ENCODE measurements at regions not wholly inside any gene's neighbourhood (a gene's known extent, or its start where the extent isn't known, plus 50 kb on each side); places are given as distances from the start of the nearest gene placed in this dataset.

DNA sequence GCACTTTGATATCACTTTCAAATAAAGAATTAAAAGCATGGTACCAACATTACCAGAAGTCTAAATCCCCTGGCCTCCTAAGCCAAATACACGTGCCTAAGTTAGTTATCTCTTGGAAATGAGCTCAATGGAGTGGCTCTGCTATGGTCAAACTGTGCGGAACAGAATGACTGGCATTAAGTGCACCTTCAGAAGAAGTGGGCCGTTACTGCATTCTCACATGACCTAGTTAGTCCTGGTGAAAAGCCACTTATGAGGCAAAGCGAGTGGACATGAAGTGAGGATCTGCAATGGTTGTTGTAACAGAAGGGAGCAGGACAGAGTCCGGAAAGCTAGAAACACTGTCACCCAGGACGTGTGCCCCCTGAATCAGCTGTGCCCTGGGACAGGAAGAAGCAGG is 633.1 kb downstream of the IRX1 start:
- TF ChIP-seq, protein P1, sequence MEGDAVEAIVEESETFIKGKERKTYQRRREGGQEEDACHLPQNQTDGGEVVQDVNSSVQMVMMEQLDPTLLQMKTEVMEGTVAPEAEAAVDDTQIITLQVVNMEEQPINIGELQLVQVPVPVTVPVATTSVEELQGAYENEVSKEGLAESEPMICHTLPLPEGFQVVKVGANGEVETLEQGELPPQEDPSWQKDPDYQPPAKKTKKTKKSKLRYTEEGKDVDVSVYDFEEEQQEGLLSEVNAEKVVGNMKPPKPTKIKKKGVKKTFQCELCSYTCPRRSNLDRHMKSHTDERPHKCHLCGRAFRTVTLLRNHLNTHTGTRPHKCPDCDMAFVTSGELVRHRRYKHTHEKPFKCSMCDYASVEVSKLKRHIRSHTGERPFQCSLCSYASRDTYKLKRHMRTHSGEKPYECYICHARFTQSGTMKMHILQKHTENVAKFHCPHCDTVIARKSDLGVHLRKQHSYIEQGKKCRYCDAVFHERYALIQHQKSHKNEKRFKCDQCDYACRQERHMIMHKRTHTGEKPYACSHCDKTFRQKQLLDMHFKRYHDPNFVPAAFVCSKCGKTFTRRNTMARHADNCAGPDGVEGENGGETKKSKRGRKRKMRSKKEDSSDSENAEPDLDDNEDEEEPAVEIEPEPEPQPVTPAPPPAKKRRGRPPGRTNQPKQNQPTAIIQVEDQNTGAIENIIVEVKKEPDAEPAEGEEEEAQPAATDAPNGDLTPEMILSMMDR (IDR thresholded peaks at IDR 0.05): no peak
- TF ChIP-seq ZFX (IDR thresholded peaks at IDR 0.05; ENCODE audit: borderline replicate concordance): no peak

All from 22Rv1 (cell line).